ENCODE measurements at regions not wholly inside any gene's neighbourhood (a gene's known extent, or its start where the extent isn't known, plus 50 kb on each side); places are given as distances from the start of the nearest gene placed in this dataset.

DNA sequence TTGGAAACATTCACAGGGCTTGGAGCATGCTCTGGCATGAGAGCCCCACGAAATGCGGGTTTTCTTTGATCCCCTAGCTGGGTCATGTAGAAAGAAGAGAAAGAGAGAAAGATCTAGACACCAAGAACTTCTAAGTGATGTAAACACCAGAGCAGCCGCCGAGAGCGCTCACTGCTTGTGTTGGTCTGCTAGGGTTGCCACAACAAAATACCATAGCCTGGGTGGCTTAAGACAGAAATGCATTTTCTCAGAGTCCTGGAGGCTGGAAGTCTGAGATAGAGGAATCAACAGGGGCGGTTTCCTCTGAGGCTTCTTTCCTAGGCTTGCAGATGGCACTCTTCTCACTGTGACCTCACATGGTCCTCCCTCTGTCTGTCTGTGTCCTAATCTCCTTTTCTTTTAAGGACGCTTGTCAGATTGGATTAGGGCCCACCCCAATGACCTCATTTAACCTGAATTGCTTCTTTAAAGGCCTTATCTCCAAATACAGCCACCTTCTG, 139.5 kb downstream of the CYLD start:
- no peak for DNase-seq (ENCODE audit: low read depth in 1 of 2, low spot score in 1 of 2)

DNA sequence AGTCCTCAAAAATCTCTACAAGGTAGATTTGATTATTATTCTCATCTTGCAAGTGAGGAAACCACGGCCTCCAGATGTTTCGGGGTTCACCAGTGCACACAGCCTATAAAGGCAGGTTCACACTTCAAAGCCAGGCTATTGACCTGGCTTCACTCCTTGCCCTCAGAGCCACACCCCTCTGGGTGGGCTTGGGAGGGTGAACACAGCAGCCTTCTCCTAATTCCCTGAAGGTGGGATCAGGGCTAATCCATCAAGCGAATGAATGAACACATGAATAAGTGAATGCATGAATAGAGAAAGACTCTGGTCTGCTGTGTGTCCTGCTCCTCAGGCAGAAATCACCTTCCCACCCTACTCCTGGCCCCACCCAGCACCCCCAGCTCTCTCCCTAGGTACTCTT, 139.0 kb downstream of the CYLD start:
- no peak for DNase-seq (ENCODE audit: low read depth in 1 of 2, low spot score in 1 of 2)

DNA sequence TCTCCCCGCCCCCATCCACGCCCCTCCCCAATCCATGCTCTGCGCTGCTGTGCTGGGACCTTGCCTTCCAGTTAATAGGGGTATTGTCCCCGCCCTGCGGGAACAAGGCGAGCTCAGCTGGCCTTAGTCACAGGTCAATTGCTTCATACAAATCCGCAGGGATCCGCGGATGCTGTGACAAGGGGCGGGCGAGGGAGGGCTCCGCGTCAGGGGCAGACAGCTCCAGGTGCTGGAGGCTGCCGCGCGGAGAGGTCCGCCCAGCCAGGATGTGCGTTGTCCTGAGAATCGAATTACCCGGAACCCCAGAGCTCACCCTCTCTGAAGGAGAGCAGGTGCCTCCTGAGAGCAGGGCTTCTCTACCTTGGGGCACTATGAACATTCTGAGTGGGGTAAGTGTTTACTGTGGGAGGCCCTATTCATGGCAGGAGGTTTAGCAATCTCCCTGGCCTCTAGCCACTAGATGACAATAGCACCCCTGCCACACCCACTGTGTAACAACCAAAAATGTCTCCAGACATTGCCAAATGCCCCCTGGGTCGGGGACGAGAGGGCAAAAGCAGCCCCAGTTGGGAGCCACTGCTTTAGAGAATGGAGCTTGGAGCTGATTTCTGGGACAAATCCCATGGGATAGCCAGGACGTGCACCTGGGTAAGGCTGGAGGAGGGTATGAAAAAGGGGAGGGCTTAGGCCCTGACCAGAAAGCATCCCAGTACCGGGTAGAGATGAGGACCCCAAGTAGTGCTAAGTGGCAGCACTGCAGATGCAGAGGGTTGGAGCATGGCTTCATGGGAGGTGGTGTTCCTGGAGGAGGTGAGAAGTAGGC, 138.2 kb downstream of the CYLD start:
- DNase-seq (ENCODE audit: low read depth in 1 of 2, low spot score in 1 of 2), result no peak

DNA sequence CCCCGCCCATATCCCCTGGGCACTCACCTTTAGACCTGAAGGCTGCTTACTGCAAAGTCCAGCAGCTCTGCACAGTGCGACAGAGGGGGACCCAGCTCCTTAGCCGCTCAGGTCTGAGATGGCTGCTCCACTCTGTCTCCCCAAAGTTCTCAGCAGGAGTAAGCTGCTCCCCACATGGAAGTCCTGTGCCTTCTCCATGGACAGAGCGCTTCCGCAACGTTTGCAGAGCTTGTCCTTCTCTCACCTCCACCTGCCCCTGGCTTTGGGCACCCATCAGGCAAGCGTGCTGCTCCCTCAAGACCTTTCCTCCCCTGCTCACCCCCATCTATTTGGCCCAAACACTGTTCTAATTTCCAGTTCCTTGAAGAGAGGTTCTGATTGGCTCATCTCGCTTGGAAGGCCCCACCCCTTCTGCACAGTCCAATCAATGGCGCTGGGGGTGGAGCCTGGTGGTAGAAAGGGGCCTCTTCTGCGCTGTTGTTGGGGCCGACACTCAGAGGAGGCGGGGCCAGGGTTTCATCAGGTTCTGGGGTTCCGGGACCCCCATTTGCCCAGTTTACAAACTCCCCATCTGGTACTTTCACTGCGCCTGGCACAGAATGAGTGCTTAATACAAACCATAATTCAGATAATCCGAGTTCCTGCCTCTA, 137.2 kb downstream of the CYLD start:
- DNase-seq (ENCODE audit: low read depth in 1 of 2, low spot score in 1 of 2), result no peak

DNA sequence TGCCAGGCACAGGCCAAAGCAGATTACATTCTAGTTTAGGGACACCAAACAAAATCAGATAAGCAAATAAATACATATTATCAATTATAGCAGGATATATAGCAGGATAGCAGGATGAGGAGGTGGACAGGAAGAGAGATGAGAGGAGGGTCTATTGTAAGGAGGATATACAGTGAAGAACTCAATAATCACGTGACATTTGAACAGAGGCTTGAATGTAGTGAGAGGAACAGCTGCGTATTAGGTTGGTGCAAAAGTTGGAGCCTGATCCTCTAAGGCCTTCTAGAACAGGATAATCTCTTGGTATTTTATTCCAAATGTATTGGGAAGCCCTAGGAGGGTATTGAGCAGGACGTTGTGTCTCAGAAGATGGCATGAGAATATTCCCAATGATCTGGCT, 136.7 kb downstream of the CYLD start:
- no peak for DNase-seq (ENCODE audit: low read depth in 1 of 2, low spot score in 1 of 2)

DNA sequence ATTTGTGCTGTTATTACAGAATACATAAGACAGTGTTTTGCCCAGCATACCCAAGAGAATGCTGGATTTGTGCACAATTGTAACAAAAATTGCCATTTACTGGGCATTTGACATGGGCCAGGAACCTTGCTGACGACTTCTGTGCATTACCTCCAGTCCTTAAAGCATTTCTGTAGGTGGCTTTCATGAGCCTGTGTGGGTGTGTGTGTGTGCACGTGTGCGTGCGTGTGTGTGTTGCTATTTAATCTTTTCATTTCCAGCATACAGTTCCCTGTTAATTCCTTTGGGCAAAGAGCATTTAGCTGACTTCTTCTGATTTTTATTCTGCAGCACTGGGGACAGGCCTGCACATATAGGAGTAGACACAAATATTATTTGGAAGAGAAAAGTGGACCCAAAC, 134.4 kb downstream of the CYLD start:
- DNase-seq (ENCODE audit: low read depth in 1 of 2, low spot score in 1 of 2), result no peak

DNA sequence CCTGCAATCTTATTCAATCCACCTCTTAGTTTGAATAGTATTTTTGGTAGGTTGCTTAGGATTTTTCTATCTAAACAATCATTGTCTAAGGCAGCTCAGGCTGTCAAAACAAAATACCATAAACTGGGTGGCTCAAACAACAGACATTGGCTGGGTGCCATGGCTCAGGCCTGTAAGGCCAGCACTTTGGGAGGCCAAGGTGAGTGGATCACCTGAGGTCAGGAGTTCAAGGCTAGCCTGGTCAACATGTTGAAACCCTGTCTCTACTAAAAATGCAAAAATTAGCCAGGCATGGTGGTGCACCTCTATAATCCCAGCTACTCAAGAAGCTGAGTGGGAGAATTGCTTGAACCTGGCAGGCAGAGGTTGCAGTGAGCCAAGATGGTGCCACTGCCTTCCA, 126.7 kb downstream of the CYLD start:
- no peak for DNase-seq (ENCODE audit: low read depth in 1 of 2, low spot score in 1 of 2)

DNA sequence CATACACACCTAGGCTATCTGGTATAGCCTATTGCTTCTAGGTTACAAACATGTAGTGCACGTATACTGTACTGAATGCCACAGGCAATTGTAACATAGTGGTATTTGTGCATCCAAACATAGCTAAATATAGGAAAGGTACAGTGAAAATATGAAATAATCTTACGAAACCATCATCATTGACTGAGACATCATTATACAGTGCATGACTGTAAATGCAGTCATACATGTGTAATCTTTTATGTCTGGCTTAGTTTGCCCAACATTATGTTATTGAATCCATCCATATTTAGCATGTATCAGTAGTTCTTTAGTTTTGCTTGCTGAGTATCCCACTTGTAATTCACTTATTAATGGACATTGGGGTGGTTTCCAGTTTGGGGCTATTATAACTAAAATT, 124.9 kb downstream of the CYLD start:
- no peak for DNase-seq (ENCODE audit: low read depth in 1 of 2, low spot score in 1 of 2)

DNA sequence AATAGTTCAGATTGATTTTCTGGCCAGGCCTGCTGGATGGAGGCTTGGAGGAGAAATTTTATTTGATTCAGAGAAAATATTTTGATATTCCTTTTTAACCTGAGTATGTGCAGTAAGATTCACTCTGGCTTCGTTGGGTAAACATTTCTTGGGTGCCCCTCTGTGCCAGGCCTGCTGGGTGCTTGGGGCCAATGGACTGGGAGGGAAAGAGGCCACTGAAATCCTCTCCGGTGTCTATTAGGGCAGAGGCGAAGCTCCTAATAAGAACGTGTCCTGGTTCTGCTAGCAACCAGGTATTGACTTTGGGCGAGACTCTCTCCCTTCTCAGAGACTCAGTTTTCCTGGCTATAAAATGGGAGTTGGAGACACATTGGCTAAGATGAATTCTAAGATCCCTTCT, 122.5 kb downstream of the CYLD start:
- DNase-seq (ENCODE audit: low read depth in 1 of 2, low spot score in 1 of 2), result no peak

DNA sequence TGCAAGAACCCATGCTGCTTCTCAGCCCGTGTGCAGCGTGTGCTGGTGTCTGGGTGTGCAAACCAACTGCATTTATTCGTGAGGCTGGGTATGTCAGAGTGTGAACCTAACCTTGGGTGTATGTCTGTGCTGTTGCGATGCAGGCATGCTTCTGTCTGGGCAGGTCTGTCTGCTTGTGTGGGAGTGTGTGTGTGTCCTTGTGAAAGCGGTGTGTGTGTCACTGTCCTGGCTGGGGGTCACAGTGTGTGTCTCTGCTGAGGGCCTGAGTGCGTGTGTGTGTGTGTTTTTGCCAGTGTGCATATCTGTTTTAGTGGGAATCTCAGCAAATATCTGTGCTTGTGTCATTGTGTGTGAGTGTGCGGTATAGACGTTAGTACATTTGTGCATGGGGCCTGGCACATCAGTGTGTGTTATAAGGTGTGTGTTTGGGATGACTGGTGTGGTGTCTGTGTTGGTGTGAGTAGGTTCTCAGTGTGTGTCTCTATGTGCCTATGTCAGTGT, 121.8 kb downstream of the CYLD start:
- no peak for DNase-seq (ENCODE audit: low read depth in 1 of 2, low spot score in 1 of 2)

DNA sequence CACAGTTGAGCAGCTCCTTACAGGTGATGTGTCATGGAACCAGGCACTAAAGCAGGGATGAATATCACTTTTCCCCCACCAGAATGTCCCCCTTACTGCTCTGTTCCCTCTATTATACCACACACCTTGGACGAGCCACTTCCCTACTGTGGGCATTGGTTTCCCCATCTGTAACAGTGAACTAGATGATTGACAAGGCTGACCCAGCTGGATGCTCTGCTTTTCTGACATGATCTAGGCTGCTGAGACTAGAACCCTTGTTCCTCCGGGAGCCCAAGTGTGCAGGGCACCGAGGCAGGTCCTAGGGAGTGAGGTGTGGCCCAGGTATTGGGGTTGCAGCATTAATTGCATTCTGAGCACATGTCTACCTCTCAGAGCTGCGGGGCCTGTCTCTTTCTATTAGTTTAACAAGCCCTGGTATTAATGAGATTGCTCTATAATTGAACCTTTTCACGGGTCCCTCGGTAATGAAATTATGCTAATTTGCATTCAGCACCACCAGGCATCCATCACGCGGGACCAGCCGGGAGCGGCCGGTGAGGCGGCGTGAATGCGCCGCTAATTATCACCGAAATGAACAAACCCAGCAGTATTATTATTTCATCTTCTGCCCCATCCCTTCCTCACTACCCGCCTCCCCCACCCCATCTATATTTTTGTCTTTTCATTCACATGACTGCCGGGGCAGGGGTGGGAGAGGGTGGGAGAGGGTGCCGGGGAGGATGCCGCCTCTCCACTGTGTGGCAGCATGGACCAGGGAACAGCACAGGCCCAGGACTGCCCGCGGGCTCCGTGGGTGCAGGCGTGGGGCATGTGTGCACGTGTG, 121.1 kb downstream of the CYLD start:
- DNase-seq (ENCODE audit: low read depth in 1 of 2, low spot score in 1 of 2), result no peak

DNA sequence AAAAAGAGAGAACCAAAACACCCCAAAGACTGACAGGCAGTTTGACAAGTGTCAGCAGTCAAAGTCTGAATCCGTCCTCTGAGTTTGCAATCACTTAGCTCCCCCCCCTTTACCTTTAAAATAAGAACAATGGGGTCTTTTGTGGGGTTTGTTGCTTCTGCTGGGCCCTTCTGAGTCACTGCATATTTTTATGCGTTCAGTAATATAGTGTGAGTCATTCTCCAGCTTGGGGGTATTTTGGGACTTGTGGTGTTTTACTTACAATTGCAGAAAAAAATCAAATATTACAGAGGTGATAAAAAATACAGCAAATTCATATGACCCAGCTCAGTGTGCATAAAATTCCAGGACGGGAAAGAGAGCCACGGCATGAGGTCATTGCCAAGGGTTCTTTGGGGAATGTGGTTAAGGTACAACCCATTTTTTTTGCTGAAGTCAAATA, 120.1 kb downstream of the CYLD start:
- no peak for DNase-seq (ENCODE audit: low read depth in 1 of 2, low spot score in 1 of 2)

DNA sequence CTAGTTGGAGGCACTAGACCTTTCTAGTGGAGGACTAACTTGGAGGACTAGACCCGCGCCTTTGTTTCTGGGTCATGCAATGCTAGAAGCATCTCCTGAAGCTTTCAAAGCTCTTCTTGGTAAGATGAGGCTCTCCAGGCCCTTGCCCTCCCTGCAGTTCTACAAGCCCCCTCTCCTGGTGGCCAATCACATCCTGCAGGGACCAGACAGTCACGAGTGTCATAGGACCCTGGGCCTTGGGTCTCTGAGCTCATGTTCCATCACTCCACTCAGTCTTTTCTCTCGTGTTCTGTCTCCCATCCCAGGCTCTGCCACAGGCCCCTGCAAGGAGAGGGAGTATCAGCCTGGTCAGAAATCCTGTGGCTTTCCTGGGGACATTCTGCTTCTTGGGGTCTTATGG, 119.6 kb downstream of the CYLD start:
- no peak for DNase-seq (ENCODE audit: low read depth in 1 of 2, low spot score in 1 of 2)

DNA sequence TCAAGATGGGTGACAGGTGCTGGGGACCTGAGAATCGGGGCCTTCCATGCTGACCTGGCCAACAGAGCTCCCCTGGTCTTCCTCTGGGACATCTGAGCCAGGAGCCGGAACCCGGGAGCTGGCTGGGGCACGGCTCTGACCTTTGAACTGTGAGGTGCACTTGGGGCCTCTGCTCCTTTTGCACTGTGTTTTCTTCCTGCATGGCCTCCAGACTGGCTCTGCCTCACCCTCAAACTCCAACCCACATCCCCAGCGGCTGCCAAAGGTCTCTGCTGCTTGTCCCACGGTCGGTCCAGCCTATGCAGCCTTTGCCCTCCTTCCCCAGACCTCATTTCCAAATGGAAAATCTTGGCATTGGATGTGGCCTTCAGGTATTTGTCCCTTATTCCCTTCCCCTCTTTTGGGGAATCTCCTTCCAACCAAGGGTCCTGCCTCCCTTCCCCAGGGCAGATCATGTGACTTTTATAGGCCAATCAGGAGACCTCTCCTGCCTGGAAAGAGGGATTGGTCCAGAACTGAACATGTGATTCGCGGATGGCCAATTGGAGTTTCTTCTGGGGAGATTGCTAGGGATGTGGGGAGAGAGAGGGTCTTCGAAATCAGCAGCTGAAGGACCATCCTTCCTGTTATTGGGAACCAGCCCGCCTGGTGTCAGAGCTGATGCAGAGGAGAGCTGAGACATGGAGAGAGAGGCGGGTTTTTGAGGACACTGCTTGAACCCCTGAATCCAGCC, 117.9 kb downstream of the CYLD start:
- DNase-seq (ENCODE audit: low read depth in 1 of 2, low spot score in 1 of 2), result no peak

DNA sequence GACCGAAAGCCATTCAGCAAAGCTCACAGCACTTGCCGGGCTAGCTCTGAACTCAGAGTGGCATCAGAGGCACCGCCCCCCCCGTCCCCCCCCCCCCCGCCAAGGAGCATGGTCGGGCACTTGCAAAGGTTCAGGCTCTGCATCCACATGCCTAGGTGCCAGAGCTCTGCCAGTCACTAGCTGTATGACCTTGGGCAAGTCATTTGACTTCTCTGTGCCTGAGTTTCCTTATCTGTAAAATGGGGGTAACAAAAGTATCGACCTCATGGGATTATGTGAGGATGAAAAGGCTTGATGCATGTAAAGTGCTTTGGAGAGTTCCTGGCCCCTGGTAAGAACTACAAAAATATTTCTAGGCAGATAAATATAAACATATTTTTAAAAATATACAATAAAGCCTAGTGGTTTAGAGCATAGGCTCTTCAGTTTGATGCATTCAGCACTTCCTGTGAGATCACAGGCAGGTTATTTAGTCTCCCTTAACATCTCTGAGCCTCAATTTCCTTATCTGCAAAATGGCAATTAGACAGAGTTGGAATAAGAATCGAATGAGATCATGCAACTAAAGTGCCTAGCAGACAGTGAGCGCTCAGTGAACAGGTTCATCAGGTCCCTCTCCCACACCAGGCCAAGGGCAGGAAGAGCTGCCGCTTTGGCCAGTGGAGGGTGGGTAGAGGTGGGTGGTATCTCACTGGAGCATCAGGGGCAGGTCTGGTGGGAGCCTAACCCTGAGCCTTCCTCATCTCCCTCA, 117.2 kb downstream of the CYLD start:
- no peak for DNase-seq (ENCODE audit: low read depth in 1 of 2, low spot score in 1 of 2)

DNA sequence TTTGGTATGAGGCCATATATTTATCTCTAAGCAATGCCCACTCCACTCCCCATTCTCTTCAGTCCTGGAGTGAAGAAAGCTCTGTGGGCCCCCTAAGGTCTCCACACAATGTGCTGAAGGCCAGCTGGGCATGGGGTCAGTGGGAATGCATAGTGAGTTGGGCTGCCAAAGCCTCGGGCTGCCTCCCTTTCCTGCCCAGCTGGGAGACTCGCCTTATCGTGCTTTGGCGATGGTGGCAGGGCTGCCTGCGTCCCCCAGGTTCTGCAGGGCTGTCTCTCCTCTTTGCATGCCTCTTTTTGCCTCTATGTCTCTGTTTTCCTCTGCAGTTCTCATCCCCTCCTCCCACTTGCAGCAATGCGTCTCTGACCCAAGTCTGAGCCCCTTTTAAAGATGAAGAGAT, 116.5 kb downstream of the CYLD start:
- no peak for DNase-seq (ENCODE audit: low read depth in 1 of 2, low spot score in 1 of 2)

DNA sequence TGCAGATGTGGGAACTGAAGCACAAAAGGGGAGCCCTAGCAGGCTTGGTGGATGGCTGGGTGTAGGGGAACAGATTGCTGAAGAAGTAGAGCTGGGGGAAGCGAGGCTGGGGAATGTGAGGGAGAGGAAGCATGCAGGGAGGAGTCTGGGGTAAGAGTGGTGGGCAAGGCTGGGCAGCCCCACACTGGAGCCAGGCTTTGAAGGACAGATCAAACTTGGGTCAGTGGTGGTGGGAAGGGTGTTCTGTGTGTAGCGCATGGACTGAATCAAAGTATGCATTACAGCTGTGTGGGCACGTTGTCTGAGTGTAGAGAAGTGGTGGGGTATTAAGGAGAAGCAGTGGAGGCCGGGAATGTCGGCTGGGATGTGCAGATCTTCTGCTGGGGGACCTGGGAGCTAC, 116.0 kb downstream of the CYLD start:
- DNase-seq (ENCODE audit: low read depth in 1 of 2, low spot score in 1 of 2), result no peak

DNA sequence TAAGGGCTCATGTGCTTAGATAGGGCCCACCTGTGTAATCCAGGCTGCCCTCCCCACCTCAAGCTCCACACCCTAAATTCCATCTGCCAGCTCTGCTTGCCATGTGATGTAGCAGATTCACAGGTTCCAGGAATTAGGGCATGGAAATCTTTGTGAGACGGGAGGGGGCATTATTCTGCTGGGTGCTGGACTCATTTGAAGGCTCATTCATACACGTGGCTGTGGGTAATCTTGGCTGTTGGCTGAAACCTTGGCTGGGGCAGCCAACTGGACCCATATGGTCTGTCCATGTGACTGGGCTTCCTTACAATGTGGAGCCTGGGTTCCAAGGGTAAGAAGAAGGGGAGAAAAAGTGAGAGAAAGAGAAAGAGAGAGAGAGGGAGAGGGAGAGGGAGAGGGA, 115.1 kb downstream of the CYLD start:
- DNase-seq (ENCODE audit: low read depth in 1 of 2, low spot score in 1 of 2), result no peak

DNA sequence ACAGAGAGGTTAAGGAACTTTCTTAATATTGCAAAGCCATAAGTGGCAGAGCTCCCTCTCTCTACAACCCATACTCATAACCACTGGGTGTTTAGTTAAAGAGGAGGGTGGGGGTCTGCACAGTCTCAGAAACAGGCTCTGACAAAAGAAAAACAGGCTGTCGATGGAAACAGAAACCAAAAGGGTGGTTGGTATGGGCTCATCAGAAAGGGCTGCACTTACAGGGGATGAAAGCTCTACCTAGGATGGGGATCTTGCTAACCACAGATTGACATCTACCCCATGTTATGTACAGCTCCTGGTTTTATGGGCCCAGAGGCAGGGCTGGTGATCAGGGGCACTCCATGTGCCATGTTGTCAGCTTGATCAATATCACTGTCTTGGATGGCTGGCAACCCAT, 111.4 kb downstream of the CYLD start:
- DNase-seq (ENCODE audit: low read depth in 1 of 2, low spot score in 1 of 2), result no peak

Measured in stimulated activated CD4-positive, alpha-beta T cell treated with anti-CD3 and anti-CD28 coated beads, Interleukin-15, amount 100 ng/mL, for 1 hour (primary cell).